ENCODE measurements at regions not wholly inside any gene's neighbourhood (a gene's known extent, or its start where the extent isn't known, plus 50 kb on each side); places are given as distances from the start of the nearest gene placed in this dataset.

DNA sequence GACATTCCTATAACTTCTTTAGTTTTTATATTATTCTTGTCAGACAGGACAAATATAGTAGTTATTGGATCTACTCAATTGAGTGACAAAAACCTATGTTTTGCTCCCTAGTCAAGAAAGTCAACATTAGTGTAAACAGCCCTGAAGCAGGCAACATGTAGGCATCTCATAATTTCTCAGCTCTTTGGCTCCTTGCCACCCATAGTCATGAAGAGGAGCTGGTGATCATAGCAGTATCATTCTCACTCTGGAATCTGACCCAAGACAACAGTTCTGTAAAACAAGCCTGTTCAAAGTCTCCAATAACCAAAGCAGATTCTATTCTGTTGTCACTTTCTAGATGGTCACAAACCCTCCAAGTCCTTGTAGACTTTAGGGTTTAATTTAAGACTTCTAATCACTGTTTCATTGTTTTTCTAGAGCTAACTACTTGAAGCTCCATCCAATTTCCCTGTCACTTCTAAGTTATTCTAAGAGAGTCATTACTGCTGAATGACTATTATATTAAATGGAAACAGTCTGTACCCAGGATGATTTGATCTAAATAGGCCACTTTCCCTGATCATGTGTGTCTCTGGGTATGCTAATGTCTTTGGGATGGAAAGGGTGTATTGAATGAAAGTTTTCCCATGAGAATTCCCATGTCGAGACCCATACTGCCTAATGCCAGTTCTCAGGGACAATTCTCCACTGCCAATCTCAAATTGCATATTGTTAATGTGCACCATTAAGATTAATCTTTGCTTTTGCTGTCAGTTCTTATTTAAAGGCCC is 533.3 kb downstream of the ACTL7B start:
- no peak for DNase-seq

DNA sequence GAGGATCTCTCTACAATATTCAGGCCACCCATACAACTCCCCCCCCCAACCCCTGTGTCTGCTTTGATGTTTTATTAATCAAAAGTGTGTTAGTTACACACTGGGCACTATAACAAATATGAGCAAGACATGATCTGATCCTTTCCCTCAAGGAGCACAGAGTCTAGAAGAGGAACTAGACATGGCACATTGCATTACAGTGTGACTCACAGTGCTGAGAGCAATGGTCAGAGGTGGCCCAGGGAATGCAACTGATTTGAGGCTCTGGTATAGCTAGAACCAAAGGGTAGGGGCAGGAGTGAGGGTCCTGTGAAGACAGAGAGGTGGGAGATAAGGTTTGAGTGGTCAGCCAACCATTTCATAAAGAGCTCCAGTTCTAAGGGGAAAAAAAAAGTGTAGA is 539.2 kb downstream of the ACTL7B start:
- DNase-seq = no peak

DNA sequence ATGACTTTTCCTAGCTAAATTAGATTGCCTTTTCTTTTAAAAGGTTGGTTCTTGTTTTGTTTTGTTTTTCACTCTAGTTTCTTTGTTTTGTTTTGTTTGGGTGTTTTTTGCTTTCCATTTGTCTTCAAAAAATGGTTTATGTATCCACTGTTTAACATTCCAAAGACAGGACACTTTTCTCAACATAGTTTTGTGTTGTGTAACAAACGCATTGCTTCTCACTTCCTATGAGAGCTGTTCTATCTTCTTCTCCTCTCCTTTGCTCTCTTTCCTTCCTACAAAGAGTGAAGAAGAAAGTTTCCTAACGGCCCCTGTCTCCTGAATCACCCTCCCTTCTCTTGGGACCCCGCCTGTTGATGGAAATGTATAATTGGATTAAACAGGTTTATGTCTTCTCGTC is 539.7 kb downstream of the ACTL7B start:
- no peak for DNase-seq

DNA sequence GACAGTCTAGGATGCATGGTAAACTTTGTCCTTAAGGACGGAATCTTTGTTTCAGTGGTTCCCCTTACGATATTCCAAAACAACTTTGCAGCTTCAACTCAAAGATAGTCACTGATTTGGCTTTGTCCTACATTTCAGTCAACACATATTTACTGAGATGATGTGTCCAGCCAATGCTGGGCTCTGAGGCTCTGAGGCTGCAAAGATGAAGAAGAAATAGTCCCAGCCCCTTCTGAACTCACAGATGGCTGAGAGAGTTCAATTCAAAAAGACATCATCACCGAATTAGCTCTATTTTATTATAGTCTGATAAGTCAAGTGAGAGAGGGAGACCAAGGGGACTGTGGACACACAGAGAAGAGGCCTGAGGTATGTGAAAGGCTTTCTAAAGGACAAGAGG is 544.0 kb downstream of the ACTL7B start:
- DNase-seq = no peak

DNA sequence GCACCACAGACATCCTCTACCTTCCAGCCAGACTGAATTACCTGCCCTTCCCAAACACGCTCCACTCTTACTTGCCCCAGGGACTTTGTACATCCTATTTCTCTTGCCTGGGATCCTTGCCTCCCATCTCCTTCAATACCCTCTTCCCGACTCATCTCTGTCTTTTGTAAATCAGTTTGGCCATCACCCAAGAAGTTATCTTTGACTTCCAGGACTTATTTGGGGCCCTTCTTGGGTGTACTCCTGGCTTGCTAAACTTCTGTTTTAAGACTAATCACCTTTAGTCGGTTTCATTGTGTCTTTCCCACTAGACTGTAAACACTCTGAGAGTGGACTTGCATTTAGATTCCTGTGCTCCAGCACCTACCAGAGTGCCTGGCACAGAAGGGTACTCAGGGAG is 545.6 kb downstream of the ACTL7B start:
- DNase-seq = no peak

DNA sequence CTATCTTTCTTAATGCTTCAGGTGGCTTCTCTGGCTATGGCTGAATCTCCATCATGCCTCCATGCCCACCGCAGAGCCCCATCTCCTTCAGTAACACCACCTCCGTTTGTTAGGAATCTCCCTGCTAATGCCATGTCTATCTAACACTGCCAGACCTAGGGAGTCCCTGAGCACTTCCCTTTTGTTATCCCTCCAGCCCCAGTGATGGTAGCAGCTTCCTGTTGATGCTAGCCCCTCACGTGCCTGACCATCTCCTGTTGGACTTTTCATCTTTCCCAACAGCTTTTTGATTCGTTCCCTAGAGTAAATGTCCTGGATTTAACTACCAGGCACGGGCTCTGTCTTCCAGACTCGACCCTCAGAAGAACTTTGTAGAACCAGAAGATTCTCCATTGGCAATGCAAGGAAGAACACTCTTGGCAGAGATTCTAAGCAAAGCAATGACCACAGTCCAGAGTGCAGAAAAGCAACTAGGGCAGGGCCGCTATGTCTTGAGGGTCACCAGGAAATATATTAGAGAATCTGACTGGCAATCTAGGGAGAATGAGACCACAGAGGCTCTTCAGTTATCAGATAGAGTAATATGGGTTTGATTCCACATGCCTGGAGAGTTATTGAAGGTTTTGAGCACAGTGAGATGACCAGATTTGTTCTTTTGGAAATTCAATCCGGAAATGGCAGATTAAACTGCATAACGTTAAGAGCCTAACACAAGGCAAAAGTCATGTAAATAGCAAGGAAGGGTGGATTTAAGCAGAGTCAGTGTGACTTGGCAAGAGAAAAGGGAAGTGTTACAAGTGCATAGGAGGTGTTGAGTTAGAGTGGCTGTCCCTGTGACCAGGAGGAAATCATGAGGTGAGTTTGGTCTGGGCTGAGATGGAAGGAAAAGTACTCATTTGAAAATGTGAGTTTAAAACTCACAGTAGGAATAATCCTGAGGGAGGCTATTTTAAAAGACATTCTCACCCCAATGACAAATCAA is 555.2 kb downstream of the ACTL7B start:
- no peak for DNase-seq

DNA sequence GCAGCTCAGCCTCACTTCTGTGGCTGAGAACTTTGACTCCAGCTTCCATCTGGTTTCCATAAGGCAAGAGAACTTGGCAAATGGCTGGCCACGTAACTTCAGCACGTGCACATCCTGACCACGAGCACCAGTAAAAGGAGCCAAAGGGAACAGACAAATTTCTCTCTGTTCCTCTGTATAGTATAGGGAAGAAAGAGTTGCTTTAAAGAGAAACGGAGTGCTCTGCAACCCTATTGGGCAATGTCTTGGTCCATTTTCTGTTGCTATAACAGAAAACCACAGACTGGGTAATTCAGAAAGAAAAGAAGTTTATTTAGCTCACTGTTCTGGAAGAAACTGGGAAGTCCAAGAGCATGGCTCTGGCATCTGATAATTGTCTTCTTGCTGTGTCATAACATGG is 558.7 kb downstream of the ACTL7B start:
- DNase-seq = no peak

DNA sequence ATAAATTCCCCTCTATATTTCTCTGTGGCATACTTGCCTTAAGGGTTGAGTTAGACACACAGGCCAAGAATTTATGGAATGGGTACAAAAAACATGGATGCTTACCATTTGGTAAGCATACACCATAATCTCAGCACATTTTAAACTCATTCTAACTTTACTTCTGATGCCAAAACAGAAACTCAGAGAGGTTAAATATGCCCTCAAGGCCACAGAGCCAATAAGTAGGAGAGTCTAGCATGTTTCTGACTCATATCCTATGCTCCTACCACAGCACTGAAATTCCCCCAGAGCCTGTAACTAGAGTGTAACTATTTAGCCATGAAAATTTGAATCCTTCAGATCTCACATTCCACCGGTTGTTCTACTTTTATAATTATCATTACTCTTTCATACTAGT is 559.7 kb downstream of the ACTL7B start:
- DNase-seq = no peak

DNA sequence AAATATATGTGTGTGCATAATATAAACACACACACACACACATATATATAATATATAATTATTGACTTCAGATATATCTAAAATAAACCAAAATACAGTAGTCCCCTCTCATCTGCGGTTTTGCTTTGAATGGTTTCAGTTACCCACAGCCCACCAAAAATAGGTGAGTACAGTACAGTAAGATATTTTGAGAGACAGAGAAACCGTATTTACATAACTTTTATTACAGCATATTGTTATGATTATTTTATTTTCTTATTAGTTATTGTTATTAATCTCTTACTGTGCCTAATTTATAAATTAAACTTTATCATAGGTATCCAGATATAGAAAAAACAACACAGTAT is 564.2 kb downstream of the ACTL7B start:
- no peak for DNase-seq

DNA sequence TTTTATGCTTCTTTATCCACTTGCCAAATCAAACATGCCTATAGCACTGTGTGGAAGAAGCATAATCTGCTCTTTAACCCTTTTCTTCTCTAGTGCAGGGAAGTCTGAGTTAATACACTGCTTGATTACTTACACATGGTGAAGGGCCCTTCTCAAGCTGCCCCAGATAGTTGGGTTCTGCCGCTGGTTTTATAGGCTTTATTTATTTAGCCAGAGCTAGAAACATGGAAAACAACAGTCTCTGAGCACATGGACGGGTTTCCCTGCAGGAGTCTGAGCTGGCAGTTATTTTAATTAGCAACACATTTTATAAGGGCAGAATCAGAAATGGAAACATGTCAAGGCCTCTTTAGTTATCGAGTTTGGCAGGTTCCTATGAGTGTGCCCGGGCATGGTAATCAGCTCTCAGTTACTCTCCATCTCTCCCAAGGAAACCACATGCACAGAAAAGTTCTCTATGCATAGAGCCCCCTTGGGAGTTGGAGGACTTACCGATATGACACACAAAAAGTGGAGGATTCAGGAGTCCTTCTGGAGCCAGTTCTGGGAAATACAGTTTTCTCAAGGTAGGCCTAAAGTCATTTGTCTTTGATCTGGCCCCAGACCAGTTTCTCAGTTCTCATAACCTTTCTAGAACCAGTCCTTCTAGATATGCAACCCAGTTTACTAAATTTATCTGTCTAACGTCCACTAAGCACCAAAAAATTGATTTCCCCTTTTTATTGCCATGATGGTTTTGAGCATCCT is 564.8 kb downstream of the ACTL7B start:
- DNase-seq = no peak

DNA sequence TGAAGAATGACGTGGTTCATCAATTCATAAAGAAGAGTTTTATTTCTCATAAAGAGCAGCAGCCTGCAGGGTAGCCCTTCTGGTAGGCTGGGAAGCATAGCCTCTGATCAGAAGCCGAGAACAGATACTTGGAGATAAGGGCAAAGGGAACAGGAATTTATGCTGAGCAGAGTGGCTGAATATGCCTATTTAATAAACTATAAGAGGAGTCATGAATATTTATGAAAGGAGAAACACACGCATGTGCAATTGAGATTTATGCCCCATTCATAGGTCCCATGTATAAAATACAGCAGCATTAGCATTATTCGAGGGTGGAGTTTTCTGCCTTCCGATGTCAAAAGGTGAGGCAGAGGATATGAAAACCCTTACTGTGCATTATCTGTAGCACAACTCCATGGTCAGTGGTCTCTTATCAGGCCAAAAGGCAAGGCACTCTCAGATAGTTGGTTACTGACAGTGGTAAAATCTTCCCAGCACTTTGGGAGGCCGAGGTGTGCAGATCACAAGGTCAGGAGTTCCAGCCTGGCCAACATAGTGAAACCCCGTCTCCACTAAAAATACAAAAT is 569.1 kb downstream of the ACTL7B start:
- DNase-seq = no peak

DNA sequence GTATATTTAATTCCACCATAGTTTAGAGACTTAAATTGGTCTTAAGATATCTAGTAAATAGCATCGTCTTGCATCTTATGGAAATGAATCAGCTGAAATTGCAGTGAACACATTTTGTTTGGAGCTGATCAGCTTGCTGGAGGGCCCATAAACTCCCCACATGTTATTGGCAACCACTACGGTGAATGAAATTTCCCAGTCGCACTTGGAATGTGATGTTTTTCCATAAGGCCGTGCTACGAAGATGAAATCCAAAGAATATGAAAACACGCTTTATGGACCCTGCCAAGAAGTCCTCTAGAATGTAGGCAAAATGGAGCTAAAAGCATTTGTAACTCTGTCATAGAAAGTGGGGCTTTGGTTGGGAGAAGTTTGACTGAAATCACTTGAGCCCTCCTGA is 572.1 kb downstream of the ACTL7B start:
- DNase-seq = no peak

DNA sequence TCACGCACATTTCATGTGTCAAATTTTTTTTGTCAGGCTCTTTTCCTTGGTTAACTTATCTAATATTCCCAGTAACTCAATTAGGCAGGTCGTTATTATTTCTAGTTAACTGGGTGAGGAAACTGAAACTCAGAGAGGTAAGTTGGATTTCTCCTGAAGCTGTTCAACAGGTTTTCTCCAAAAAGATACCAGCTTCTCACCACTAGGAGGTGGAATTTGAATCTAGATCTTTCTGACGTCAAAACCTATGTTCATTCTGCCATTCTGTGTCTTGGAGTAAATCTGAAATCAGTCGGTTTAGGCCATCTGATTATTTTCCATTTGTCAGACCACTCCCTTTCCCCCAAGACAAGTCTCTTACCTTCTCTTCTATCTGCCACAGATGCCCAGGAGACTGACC is 572.9 kb downstream of the ACTL7B start:
- no peak for DNase-seq

DNA sequence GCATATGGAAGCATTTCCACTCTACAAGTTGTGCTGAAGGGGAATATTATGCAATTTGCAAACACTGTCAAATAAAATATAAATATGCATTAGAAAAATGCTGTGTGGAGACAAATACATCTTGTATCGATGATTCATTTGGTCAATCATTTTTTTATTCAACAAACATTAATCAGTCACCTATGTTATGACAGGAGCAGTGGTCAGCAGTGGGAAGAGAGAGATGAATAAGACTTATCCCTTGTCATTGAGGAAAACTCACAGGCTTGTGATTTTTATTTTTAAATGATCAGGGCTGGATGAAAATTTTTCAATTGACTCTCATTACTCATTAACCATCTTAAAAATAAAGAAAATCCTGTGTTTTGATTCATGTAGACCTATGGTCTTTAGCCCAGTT is 574.1 kb downstream of the ACTL7B start:
- no peak for DNase-seq

DNA sequence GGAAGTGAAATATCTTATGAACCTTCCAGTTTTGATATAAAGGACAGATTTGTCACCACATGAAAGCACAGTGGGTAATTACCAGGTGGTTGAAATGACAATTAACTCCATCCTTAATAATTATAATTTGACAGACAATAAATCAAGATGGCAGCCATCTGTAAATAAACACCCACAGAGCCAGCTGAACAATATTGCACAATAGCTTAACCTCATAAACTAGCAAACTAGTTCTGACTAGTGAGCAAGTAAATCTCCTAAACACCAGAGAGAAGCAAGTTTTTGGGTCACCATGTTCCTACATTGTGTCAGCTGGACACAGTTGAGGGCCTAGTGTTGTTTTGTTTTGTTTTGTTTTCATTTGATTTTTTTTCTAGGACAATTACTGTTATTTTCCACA is 577.4 kb downstream of the ACTL7B start:
- no peak for DNase-seq

DNA sequence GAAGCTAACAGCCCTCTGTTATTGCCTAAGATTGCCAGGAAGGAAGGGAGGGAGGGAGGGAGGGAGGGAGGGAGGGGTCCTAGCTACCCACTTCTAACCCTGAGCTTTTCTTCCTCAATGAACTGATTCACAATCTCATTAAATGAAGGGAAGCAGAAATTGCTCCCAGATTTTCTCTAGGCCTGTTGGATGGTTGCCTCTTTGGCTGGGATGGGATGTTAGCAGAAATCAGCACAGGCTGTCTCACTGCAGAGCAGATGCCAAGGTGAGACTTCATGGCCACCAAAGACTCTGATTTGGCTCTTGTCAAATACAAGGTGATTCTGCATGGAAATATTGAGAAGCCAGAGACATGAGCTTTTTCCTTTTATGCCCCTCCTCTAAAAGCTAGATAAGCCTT is 578.6 kb downstream of the ACTL7B start:
- DNase-seq = no peak

DNA sequence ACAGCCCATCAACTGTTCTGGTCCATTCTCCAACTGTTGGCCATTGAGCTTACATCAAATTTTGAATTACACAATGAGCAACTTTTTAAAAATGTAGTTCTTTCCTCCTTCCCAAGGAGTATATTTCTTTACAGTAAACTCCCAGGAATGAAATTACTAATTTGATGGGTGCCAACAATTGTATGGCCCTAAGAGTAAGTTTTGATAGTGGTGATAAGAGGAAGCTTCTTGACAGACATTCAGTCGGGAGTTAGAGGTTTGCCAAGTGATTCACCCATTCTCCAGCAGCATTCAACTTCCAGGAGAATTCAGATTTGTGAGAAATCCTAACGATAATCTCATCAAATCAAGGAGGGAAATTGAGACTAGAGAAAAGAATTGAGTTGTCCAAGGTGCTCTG is 579.9 kb downstream of the ACTL7B start:
- DNase-seq = no peak

DNA sequence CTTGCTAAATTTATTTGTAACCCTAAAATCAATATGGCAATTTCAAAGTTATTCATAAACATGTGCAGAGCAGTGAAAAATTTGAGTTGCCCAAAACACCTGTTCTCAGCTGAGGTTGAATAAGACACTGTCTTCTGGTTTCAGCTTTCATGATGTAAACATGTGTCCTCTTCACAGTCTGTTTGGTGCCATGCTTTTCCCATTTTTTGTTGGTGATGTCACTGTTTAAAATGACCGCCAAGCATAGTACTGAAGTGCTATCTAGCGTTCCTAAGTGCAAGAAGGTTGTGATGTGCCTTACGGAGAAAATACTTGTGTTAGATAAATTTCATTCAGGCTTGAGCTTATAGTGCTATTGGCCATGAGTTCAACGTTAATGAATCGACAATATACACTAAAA is 580.8 kb downstream of the ACTL7B start:
- no peak for DNase-seq

DNA sequence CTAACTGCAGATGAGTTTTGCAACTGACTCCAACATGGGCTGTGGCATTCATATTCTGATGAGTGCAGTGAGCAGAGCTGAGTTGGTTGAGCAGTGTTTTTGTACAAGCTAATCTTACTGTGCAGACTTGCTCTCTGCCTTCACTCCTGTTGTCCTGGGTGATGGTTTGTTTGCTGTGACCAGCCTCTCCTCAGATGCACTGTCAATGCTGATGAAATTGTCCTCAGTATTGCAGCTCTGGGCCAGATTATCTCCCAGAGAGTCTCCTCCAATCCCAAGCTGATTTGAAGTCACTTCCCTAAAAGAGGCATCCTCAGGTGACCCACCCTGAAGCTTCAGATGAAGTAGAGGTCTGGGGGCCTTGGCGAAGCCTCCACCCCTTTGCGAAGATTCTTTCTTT is 581.8 kb downstream of the ACTL7B start:
- no peak for DNase-seq

DNA sequence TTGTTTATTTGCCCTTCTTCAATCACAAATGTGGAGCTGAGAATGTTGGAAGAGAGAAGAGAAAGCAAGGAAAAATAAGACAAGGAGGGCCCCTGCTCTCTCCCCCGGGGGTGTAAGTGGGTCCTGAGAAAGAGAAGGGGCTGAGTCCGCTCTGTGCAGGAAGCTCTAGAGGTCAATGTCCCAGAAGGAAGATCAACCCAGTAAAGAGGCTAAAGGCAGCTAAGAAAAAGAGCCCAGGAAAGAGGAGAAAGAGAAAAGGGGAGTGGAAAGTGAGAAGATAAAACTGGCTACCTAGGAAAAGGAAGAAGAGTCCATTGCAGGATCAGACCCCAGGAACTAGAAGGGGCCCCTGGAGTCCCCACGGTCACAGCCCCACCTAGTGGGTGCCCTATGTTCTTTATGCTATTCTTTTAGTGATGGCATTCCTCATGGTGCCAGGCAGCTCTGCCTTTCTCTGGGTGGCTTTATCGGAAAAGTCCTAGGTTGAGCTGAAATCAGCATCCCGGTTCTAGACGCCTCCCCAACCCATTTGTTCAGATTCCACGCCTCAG is 583.4 kb downstream of the ACTL7B start:
- DNase-seq = no peak

DNA sequence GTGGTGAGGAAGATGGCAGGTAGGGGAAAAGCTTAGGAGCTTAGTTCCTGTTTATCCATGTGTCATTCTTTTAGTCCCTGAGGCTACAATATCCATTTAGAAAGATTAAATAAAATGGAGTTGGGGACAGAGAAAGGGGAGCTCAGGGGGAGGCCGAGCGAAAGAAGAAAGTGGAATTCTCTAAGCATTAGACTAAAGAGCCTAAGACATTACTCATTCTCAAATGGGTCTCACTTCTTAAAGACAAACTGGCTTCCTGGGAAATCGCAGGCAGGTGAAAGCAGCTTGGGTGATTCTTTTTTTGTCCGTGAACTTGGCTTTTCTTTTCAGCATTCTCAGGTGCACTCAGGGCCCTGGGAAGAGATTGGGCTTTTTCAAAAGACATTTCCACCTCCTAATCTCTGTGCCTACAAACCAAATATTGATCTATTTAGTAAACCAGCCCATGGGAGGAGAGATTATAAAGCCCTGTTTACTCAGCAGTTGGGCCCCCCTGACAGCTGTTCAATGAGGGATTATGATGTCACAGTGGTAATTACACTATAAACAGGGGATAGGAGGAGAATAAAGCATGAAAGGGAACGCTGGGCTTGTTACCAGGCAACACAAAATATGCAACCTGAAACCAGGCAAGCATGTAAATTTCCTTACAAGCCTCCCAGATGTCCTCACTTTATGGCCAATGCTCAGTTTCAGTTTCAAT is 584.0 kb downstream of the ACTL7B start:
- DNase-seq = no peak

DNA sequence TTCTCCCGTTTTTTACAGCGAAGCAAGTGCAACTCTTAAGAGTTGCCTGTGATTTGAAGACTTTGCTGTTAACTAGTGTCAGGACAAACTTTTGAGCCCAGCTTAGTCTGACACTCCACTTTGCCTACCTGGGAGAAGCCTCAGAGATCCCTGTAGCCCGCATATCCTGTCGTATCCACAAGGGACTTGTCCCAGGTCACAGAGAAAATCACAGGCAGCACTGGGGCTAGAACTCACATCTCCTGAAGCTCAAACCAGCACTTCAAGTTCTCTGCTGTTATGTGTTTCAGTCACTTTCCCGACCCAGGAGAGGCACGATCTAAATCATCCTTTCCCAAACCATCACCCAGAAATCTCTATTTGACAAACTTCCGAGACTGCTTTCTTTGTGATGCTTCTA is 584.5 kb downstream of the ACTL7B start:
- no peak for DNase-seq
